ENCODE measurements at regions not wholly inside any gene's neighbourhood (a gene's known extent, or its start where the extent isn't known, plus 50 kb on each side); places are given as distances from the start of the nearest gene placed in this dataset.

DNA sequence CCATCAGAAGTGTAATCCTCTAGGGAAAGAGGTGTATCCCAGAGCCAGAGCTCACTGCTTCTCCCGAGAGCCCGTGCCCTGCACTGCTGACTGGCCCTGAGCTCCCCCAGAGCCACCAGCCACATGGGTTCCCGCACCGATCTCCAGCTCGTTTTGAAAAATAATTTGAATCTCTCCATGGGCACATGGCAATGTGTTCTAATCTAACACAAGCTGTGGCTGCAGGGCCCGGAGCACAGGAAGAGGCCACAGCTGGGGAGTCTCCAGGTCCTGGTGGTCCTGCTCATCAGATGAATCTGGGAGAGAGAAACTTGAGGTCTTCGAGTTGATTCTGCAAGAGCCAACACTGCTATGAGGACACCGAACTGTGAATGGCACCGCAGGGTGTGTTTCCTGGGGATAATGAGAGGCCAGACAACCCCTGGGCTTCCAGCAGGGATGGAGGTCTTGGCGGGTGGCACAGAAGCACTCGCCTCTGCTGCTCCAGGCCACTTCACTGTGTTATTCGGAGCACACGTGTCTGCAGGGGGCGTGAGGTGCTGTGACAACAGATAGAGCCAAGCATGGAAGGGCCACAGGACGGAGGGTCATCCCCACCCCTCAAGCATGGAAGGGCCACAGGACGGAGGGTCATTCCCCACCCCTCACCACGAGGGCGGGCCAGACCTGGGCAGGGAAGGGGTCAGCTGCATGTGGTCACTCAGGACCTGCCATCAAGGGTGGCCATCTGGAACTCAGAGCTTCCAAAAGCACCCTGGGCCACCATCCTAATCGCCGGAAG lies 196.8 kb downstream of the NDUFA10 start:
- DNase-seq (ENCODE audit: low read depth, low spot score) = no peak
- CTCF ChIA-PET = no interaction called here
- H3K4me3 ChIP-seq (ENCODE audit: low read depth, low read length) = no peak overlapping the region
- TF ChIP-seq, protein P1, sequence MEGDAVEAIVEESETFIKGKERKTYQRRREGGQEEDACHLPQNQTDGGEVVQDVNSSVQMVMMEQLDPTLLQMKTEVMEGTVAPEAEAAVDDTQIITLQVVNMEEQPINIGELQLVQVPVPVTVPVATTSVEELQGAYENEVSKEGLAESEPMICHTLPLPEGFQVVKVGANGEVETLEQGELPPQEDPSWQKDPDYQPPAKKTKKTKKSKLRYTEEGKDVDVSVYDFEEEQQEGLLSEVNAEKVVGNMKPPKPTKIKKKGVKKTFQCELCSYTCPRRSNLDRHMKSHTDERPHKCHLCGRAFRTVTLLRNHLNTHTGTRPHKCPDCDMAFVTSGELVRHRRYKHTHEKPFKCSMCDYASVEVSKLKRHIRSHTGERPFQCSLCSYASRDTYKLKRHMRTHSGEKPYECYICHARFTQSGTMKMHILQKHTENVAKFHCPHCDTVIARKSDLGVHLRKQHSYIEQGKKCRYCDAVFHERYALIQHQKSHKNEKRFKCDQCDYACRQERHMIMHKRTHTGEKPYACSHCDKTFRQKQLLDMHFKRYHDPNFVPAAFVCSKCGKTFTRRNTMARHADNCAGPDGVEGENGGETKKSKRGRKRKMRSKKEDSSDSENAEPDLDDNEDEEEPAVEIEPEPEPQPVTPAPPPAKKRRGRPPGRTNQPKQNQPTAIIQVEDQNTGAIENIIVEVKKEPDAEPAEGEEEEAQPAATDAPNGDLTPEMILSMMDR (IDR thresholded peaks at IDR 0.05; ENCODE audit: insufficient read depth, low read length, missing control alignments) = no peak
- POLR2A ChIA-PET = no interaction called here

DNA sequence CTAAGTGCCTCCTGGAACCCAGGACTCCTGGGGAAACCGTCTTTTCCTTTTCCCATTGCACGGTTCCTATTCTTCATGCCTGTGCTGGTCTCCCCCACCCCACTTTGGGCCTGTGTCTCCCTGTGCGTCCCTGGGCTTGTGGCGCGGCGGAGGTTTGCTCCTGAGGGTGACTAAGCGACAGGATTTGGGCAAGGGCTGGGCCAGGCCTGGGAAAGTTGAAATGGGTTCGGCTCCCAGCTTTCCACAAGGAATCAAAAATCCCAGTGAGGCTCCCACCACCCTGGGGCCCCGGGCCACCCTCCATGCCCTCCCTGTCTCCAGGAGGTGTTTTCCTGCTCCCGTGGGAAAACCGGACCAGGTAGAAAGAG lies 197.6 kb downstream of the NDUFA10 start:
- TF ChIP-seq, protein P1 (IDR thresholded peaks at IDR 0.05; ENCODE audit: insufficient read depth, low read length, missing control alignments) = no peak
- no peak overlapping the region for H3K4me3 ChIP-seq (ENCODE audit: low read depth, low read length)
- CTCF ChIA-PET = no interaction called here
- POLR2A ChIA-PET = no interaction called here
- DNase-seq (ENCODE audit: low read depth, low spot score) = no peak

DNA sequence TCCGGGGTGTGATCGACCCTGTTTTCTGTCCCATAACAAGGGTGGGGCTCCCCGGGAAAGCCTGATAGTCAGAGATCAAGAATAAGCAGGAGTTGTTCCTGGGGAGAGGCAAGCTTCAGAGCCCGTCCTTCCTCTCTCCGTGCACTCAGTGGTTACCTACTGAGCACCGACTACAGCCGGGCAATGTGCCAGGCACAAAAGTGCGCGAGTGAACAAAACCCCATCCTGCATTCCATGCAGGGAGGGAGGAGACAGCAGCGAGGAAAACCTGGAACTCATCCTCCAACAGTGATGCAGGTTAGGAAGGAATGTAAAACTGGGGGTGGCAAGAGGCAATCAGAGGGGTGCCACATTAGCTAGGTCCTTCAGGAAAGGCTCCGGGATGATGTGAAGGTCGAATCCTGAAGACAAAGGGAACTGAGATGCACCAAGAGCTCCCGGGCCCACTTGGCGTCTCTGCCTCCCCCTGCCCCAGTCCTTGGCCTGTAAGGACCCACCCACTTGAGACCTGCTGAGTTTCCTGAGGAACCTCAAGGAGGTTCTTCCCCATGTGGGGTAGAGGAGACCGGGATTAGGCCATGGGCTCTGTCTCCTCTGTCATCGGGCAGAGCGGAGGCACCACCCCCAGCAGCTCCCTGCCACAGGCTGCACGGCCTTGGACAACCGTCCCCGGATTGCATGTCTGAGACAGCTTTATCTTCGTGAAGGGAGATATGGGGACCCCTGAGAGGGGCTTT lies 198.2 kb downstream of the NDUFA10 start:
- ChIA-PET POLR2A (no interaction called here), CTCF (no interaction called here)
- no peak overlapping the region for H3K4me3 ChIP-seq (ENCODE audit: low read depth, low read length)
- TF ChIP-seq, protein P1 (IDR thresholded peaks at IDR 0.05; ENCODE audit: insufficient read depth, low read length, missing control alignments) = no peak
- no peak for DNase-seq (ENCODE audit: low read depth, low spot score)

DNA sequence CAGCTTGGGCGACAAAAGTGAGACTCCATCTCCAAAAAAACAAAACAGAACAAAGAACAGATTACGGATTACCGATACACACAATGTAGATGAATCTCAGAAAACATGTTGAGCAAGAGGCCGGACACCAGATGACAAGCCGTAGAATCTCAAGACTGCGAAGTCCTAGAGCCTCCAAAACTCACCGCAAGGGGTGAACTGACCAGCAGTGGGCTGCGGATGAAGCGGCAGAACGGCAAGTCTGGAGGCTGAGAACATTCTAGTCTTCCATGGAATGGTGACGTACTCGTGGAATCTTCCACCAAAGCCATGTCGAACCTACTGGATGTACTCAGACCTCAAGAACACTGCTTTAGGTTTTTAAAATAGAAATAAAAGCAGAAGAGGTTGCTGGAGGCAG lies 198.8 kb downstream of the NDUFA10 start:
- DNase-seq (ENCODE audit: low read depth, low spot score) = no peak
- POLR2A ChIA-PET = no interaction called here
- TF ChIP-seq, protein P1 (IDR thresholded peaks at IDR 0.05; ENCODE audit: insufficient read depth, low read length, missing control alignments) = no peak
- no peak overlapping the region for H3K4me3 ChIP-seq (ENCODE audit: low read depth, low read length)
- CTCF ChIA-PET = no interaction called here

DNA sequence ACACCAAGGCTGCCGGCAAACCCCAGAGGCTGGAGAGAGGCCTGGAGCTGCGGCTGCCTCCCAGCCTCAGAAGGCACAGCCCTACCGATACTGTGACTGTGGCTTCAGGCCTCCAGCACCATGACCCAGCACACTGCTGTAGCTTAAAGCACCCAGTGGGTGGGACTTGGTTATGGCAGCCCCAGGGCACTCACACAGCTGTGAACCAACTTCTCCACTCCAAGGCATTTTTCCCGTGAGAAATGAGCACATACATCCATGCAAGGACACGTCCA lies 199.5 kb downstream of the NDUFA10 start:
- ChIA-PET CTCF (no interaction called here), POLR2A (no interaction called here)
- DNase-seq (ENCODE audit: low read depth, low spot score) = no peak
- no peak overlapping the region for H3K4me3 ChIP-seq (ENCODE audit: low read depth, low read length)
- TF ChIP-seq, protein P1 (IDR thresholded peaks at IDR 0.05; ENCODE audit: insufficient read depth, low read length, missing control alignments) = no peak

GRCh38 chr2:239824866-239825704 lies 200.1 kb downstream of the NDUFA10 start:
- CTCF ChIA-PET = no interaction called here
- no peak overlapping the region for H3K4me3 ChIP-seq (ENCODE audit: low read depth, low read length)
- DNase-seq (ENCODE audit: low read depth, low spot score) = no peak
- TF ChIP-seq, protein P1 (IDR thresholded peaks at IDR 0.05; ENCODE audit: insufficient read depth, low read length, missing control alignments) = no peak
- POLR2A ChIA-PET = no interaction called here
